GM12874 (cell line): ENCODE measurements at regions not wholly inside any gene's neighbourhood (a gene's known extent, or its start where the extent isn't known, plus 50 kb on each side); places are given as distances from the start of the nearest gene placed in this dataset.

Experiments
- CTCF ChIP-seq: IDR thresholded peaks from 2 replicates; pipeline ENCODE4 v1.5.1; 2011; ENCODE audit warnings: low read depth, mild to moderate bottlenecking, control low read depth, low read length, moderate library complexity; ENCODE audit not compliant: insufficient read depth

- no peak for TF ChIP-seq CTCF
Observed at GRCh38 chr6:10230531-10230930, 184.3 kb downstream of the TFAP2A start.

GRCh38 chr6:10223841-10224240 lies 191.0 kb downstream of the TFAP2A start:
- no peak for TF ChIP-seq CTCF

GRCh38 chr6:10221178-10221577 lies 193.7 kb downstream of the TFAP2A start:
- no peak for TF ChIP-seq CTCF

- no peak for TF ChIP-seq CTCF
Observed at GRCh38 chr6:10219510-10219909, 195.4 kb downstream of the TFAP2A start.

- TF ChIP-seq CTCF = no peak
Observed at GRCh38 chr6:10217111-10217510, 197.8 kb downstream of the TFAP2A start.

- TF ChIP-seq CTCF = no peak
Observed at GRCh38 chr6:10215326-10216110, 199.4 kb downstream of the TFAP2A start.

GRCh38 chr6:10210052-10210451 lies 204.8 kb downstream of the TFAP2A start:
- TF ChIP-seq CTCF = no peak
